Omental fat pad (tissue), 3 donors: ENCODE measurements at regions not wholly inside any gene's neighbourhood (a gene's known extent, or its start where the extent isn't known, plus 50 kb on each side); places are given as distances from the start of the nearest gene placed in this dataset.

Experiments
- ATAC-seq: fragments of 150-250 bp; one replicate; pipeline ENCODE4 v1.9.1; 2016; ENCODE audit warnings: mild to moderate bottlenecking, moderate library complexity; ENCODE audit not compliant: low FRiP score
- DNase-seq: peaks from one replicate; pipeline ENCODE4 v3.0.0-alpha.2; 2019; ENCODE audit warnings: low spot score
- TF ChIP-seq, protein P1 (sequence below), 3 donors: fragments of 450-650 bp; IDR thresholded peaks; one replicate each; pipeline ENCODE4 v1.5.1; 2016 to 2017; ENCODE audit warnings: antibody characterized with exemption in 3 of 3, mild to moderate bottlenecking in 3 of 3, moderate library complexity in 2 of 3

DNA sequence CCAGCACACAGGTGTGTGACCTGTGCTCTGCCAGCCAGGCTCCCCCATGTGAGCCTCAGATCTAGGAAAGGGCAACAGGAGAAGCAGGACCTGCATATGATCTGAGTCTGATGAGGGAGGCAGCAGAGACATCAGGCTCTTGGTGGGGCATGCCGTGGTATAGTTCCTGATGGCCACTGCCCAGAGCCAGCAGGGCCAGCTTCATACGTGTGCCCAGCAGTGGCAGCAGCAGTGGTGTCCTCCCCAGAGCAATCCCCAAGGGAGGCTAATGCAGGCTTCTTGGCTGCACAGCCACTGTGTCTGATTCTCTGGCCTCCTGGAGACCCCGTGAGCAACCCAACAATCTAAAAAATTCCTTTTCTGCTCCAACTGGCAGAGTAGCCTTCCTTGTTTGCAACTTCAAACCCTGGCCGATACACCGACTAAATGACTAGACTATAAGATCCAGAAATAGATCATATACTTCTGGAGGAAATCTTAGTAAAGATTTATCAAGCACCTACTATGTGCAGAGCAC, 230.6 kb upstream of the ZMIZ1 start:
- TF ChIP-seq, protein P1, sequence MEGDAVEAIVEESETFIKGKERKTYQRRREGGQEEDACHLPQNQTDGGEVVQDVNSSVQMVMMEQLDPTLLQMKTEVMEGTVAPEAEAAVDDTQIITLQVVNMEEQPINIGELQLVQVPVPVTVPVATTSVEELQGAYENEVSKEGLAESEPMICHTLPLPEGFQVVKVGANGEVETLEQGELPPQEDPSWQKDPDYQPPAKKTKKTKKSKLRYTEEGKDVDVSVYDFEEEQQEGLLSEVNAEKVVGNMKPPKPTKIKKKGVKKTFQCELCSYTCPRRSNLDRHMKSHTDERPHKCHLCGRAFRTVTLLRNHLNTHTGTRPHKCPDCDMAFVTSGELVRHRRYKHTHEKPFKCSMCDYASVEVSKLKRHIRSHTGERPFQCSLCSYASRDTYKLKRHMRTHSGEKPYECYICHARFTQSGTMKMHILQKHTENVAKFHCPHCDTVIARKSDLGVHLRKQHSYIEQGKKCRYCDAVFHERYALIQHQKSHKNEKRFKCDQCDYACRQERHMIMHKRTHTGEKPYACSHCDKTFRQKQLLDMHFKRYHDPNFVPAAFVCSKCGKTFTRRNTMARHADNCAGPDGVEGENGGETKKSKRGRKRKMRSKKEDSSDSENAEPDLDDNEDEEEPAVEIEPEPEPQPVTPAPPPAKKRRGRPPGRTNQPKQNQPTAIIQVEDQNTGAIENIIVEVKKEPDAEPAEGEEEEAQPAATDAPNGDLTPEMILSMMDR (IDR thresholded peaks at IDR 0.05): no peak
- ATAC-seq (no peak), DNase-seq (no peak)

- DNase-seq (no peak), ATAC-seq (no peak)
- TF ChIP-seq, protein P1 (IDR thresholded peaks at IDR 0.05): no peak
Measured at GRCh38 chr10:78843495-78843894, 225.3 kb upstream of the ZMIZ1 start.

DNA sequence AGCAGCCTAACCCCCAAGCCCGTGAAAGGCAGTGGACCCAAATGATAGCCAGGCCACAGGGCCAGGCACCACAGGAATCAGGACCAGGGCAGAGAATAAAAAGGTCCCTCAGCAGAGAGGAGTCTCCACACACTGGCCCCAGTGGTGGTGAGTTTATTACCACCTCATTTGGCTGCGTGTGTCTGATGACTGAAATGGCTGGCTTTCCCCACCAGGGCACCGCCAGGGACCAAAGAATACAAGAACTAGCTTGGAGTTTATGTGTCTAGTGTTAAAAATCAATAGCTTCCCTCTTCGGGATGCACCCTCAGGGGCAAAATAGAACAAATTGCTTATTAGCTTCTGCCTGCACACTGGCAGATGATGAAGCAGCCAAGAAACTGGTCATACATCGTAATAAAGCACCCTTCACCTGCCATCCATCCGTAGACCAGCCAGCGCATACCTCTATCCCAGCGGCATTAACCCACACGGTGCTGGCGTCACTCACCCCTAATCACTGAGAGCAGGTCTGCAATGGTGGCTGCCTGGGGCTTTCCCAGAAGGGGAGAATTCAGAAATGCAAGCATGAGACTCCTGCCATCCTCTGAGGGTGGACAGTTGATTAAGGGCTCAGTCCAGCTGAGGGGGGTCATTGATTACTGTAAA, 223.7 kb upstream of the ZMIZ1 start:
- no peak for ATAC-seq

DNA sequence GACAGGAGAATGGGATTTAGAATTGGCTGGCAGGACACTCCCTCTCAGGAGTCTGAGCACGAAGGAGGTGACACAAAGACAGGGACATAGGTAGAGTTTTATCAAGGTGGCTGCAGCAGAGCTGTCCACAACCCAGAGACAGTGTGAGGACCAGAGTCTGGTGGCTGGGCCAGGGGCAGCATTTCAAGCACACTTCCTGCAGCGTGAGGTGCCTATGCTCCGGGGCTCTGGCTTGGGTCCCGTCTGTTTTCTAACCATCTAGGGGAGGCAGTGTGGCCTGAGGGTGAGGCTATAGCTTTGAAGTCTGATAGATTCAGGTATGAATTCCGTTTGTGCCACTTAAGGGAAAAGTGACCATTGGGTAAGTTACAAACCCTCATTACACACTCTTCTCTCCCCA, 222.7 kb upstream of the ZMIZ1 start:
- DNase-seq: no peak
- no peak for ATAC-seq
- TF ChIP-seq, protein P1 (IDR thresholded peaks at IDR 0.05): no peak

More for the DNA sequence above, 223.7 kb upstream of the ZMIZ1 start:
- no peak for DNase-seq
- TF ChIP-seq, protein P1 (IDR thresholded peaks at IDR 0.05): no peak

DNA sequence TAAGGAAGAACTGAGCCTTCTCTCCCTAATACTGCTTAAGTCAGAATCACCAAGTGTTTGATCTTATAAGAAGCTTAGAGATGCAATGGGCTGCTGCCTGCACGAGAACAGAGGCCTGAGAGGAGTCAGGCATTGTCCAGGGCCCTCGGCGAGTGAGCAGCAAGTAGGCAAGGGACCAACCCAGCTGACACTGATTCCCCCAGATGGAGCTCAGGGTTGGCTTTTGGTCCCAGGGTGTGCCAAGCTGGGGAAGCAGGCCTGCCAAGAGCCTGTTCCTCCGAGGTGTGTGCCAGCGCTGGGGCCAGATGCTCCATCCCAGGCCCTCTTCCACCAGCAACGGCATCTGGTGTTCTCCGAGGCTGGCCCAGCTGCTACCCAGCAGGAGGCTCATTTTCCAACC, 222.0 kb upstream of the ZMIZ1 start:
- TF ChIP-seq, protein P1 (IDR thresholded peaks at IDR 0.05): no peak
- ATAC-seq: no peak
- DNase-seq: no peak

DNA sequence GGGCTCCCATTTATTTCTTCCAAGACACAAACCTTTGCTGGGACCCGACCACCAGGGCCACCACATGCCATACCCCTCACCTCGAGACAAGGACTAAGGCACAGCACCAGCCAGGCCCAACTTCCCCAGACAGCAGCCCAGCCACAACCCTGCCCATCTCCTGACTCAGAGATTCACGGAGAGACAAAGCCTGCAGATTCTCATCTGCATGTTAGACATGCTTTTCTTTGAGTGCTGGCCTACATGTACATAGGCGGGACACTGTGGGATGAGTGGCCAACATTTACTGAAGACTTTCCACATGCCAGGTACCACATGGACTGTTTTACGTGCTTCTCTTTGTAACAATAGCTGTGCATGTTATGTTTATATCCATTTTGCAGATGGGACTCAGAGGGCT, 221.3 kb upstream of the ZMIZ1 start:
- ATAC-seq: no peak
- TF ChIP-seq, protein P1 (IDR thresholded peaks at IDR 0.05): no peak
- no peak for DNase-seq

GRCh38 chr10:78849115-78849514, 219.7 kb upstream of the ZMIZ1 start:
- no peak for DNase-seq
- ATAC-seq: no peak
- TF ChIP-seq, protein P1 (IDR thresholded peaks at IDR 0.05): no peak
